Suprapubic skin (tissue), 4 donors: ENCODE measurements at regions not wholly inside any gene's neighbourhood (a gene's known extent, or its start where the extent isn't known, plus 50 kb on each side); places are given as distances from the start of the nearest gene placed in this dataset.

Experiments
- DNase-seq, 2 donors: peaks; one replicate each; pipeline ENCODE4 v3.0.0-alpha.2; 2019; ENCODE audit warnings: low spot score in 2 of 2
- H3K27ac ChIP-seq: fragments of 200-600 bp; sonication (generic); one replicate; pipeline ENCODE4 v1.5.1; 2019
- H3K27me3 ChIP-seq: fragments of 200-600 bp; sonication (generic); one replicate; pipeline ENCODE4 v1.5.1; 2019
- H3K36me3 ChIP-seq: fragments of 200-600 bp; sonication (generic); one replicate; pipeline ENCODE4 v1.5.1; 2019
- H3K4me1 ChIP-seq: fragments of 200-600 bp; sonication (generic); one replicate; pipeline ENCODE4 v1.5.1; 2019
- H3K4me3 ChIP-seq: fragments of 200-600 bp; sonication (generic); one replicate; pipeline ENCODE4 v1.5.1; 2019; ENCODE audit warnings: mild to moderate bottlenecking
- H3K9me3 ChIP-seq: fragments of 200-600 bp; sonication (generic); one replicate; pipeline ENCODE4 v1.5.1; 2019
- CTCF ChIP-seq, 2 donors: fragments of 200-600 bp in 1 of 2; fragments of 450-650 bp in 1 of 2; sonication (generic) in 1 of 2; IDR thresholded peaks; one replicate each; pipeline ENCODE4 v1.5.1; 2016 to 2019; ENCODE audit warnings: antibody characterized with exemption in 2 of 2, mild to moderate bottlenecking in 1 of 2, moderate library complexity in 1 of 2
- EP300 ChIP-seq: sonication (generic); formaldehyde crosslinking; IDR thresholded peaks from one replicate; pipeline ENCODE4 v1.6.1; 2017; ENCODE audit warnings: antibody characterized with exemption
- POLR2A ChIP-seq, 2 donors: fragments of 450-650 bp; IDR thresholded peaks; one replicate each; pipeline ENCODE4 v1.6.1; 2017; ENCODE audit warnings: antibody characterized with exemption in 2 of 2, mild to moderate bottlenecking in 2 of 2, moderate library complexity in 2 of 2
- POLR2AphosphoS5 ChIP-seq, 3 donors: sonication (generic); formaldehyde crosslinking; IDR thresholded peaks; one replicate each; pipeline ENCODE4 v1.6.1; 2017; ENCODE audit warnings: antibody characterized with exemption in 3 of 3
- WGBS: methylation state at CpG from one replicate; pipeline ENCODE4 v1.1.5; 2018; 5-methylcytosine and 5-hydroxymethylcytosine counted together

- no peak for TF ChIP-seq CTCF (IDR thresholded peaks at IDR 0.05)
- no peak for TF ChIP-seq POLR2A (IDR thresholded peaks at IDR 0.05)
- TF ChIP-seq POLR2AphosphoS5 (IDR thresholded peaks at IDR 0.05), result no peak
- TF ChIP-seq EP300, result no peak
- no peak overlapping the region for H3K4me3 ChIP-seq
- H3K27me3 ChIP-seq, result no peaks in the 10 kb centered on the region
- no peak overlapping the region for H3K27ac ChIP-seq
- no peaks in the 10 kb centered on the region for H3K4me1 ChIP-seq
- H3K9me3 ChIP-seq, result no peaks in the 10 kb centered on the region
- 85% methylated on average over 2 of the region's 2 CpGs for WGBS
- DNase-seq, result no peak
- H3K36me3 ChIP-seq, result no peaks in the 10 kb centered on the region
Measured at GRCh38 chr7:54180796-54181195, 361.4 kb upstream of the VSTM2A start.

- DNase-seq, result no peak
- Histone ChIP-seq H3K27ac (no peak overlapping the region), H3K4me1 (no peaks in the 10 kb centered on the region), H3K27me3 (no peaks in the 10 kb centered on the region), H3K9me3 (no peaks in the 10 kb centered on the region), H3K4me3 (no peak overlapping the region), H3K36me3 (no peaks in the 10 kb centered on the region)
- TF ChIP-seq POLR2AphosphoS5 (IDR thresholded peaks at IDR 0.05) (no peak), CTCF (IDR thresholded peaks at IDR 0.05) (no peak), EP300 (no peak), POLR2A (IDR thresholded peaks at IDR 0.05) (no peak)
- 42% methylated on average over 2 of the region's 2 CpGs for WGBS
Measured at GRCh38 chr7:54183055-54183454, 359.1 kb upstream of the VSTM2A start.

- Histone ChIP-seq H3K36me3 (no peaks in the 10 kb centered on the region), H3K27ac (no peak overlapping the region), H3K27me3 (no peaks in the 10 kb centered on the region), H3K9me3 (no peaks in the 10 kb centered on the region), H3K4me3 (no peak overlapping the region), H3K4me1 (no peaks in the 10 kb centered on the region)
- DNase-seq, result no peak
- no peak for TF ChIP-seq EP300
- no peak for TF ChIP-seq POLR2A (IDR thresholded peaks at IDR 0.05)
- no peak for TF ChIP-seq CTCF (IDR thresholded peaks at IDR 0.05)
- no peak for TF ChIP-seq POLR2AphosphoS5 (IDR thresholded peaks at IDR 0.05)
Measured at GRCh38 chr7:54186336-54186735, 355.8 kb upstream of the VSTM2A start.

- no peaks in the 10 kb centered on the region for H3K9me3 ChIP-seq
- H3K27me3 ChIP-seq, result no peaks in the 10 kb centered on the region
- H3K4me1 ChIP-seq, result no peaks in the 10 kb centered on the region
- no peak for TF ChIP-seq CTCF (IDR thresholded peaks at IDR 0.05)
- no peak overlapping the region for H3K27ac ChIP-seq
- DNase-seq, result no peak
- 76% methylated on average over 8 of the region's 8 CpGs for WGBS
- H3K4me3 ChIP-seq, result no peak overlapping the region
- H3K36me3 ChIP-seq, result no peaks in the 10 kb centered on the region
Measured at GRCh38 chr7:54187886-54188685, 354.1 kb upstream of the VSTM2A start.

- TF ChIP-seq POLR2AphosphoS5 (IDR thresholded peaks at IDR 0.05) (no peak), CTCF (IDR thresholded peaks at IDR 0.05) (no peak), POLR2A (IDR thresholded peaks at IDR 0.05) (no peak)
- Histone ChIP-seq H3K9me3 (no peaks in the 10 kb centered on the region), H3K4me3 (no peak overlapping the region), H3K36me3 (no peaks in the 10 kb centered on the region), H3K27ac (no peak overlapping the region), H3K27me3 (no peaks in the 10 kb centered on the region), H3K4me1 (no peaks in the 10 kb centered on the region)
- DNase-seq, result no peak
- WGBS, result 82% methylated on average over 2 of the region's 2 CpGs
Measured at GRCh38 chr7:54188843-54189242, 353.3 kb upstream of the VSTM2A start.
